Kidney epithelial cell (primary cell): ENCODE measurements at regions not wholly inside any gene's neighbourhood (a gene's known extent, or its start where the extent isn't known, plus 50 kb on each side); places are given as distances from the start of the nearest gene placed in this dataset.
A peak's percentile ranks its signal among the peaks of the same experiment; 100 is the strongest.

ENCODE experiments used
- DNase-seq: peaks from one replicate; pipeline ENCODE4 v3.0.0-alpha.2; 2010; ENCODE audit warnings: low read depth
- H3K27me3 ChIP-seq: 2 replicates; pipeline ENCODE4 v1.6.0; 2011; ENCODE audit warnings: low read length; ENCODE audit not compliant: control insufficient read depth, insufficient read depth
- H3K36me3 ChIP-seq: 2 replicates; pipeline ENCODE4 v1.5.1; 2011; ENCODE audit warnings: low read length; ENCODE audit not compliant: control insufficient read depth, insufficient read depth
- H3K4me3 ChIP-seq: 2 replicates; pipeline ENCODE4 v1.5.1; 2011; ENCODE audit warnings: low read depth, mild to moderate bottlenecking, control low read depth, low read length
- CTCF ChIP-seq: IDR thresholded peaks from 2 replicates; pipeline ENCODE4 v1.5.1; 2011; ENCODE audit warnings: mild to moderate bottlenecking, moderate library complexity, low read length, control low read depth, inconsistent platforms; ENCODE audit not compliant: insufficient read depth, poor library complexity, severe bottlenecking

DNA sequence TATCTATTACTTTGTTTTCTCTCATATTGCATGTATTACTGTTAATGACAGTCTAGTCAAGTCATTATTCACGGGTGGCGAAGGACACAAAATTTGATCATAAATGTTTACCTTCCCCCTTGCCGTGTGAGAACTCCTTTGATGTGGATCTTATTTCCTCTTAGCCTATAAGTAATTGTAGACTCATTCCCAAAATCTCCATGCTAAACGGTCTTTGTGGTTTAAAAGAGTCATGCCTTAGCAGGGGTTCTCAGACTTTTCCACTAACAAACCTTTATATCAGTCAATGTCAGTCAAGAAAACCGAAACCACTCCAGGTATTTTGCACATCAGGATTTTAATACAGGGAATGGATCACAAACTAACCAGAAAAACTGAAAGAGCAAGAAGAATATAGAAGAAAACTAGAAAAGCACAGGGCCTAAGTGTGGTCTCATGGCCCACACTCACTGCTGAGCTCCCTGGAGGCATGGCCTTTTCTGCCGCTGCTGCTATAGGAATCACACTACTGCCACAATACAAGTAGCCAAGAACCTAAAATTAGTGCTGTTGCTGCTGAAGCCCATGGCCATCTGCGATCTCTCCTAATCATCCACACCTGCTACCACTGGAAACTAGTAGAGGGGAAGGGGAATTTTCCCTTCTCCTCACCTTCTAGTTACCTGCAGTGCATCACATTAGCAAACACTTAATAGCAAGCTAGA lies 186.0 kb upstream of the POU3F2 start:
- TF ChIP-seq CTCF = no peak
- no peak for DNase-seq
- H3K36me3 ChIP-seq = no peaks in the 10 kb centered on the region
- H3K27me3 ChIP-seq = no peaks in the 10 kb centered on the region
- H3K4me3 ChIP-seq = no peak overlapping the region

- H3K36me3 ChIP-seq = no peaks in the 10 kb centered on the region
- no peak for TF ChIP-seq CTCF
- H3K4me3 ChIP-seq = no peak overlapping the region
- DNase-seq = no peak
- no peaks in the 10 kb centered on the region for H3K27me3 ChIP-seq
Observed at GRCh38 chr6:98650941-98651340, 183.4 kb upstream of the POU3F2 start.

DNA sequence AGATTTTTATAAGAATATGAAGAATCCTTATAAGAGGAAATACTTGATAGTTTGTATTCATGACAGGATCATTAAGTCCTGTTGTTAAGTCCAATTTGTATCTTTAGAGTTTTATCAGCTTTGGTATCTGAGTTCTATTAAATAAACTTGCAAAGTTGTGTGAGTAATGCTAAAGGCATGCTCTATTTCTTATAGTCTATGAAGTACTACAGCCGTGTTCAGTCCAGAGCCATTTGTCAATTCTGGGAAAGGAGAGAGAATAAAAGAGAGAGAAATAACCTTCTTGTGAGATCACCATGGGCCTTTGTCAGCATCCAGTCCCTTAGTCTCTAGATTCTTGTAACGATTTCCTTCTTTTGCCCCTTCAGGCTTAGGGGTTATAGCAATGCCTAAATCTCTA lies 181.2 kb upstream of the POU3F2 start:
- no peak for DNase-seq
- Histone ChIP-seq H3K27me3 (no peaks in the 10 kb centered on the region), H3K36me3 (no peaks in the 10 kb centered on the region), H3K4me3 (no peak overlapping the region)
- no peak for TF ChIP-seq CTCF

DNA sequence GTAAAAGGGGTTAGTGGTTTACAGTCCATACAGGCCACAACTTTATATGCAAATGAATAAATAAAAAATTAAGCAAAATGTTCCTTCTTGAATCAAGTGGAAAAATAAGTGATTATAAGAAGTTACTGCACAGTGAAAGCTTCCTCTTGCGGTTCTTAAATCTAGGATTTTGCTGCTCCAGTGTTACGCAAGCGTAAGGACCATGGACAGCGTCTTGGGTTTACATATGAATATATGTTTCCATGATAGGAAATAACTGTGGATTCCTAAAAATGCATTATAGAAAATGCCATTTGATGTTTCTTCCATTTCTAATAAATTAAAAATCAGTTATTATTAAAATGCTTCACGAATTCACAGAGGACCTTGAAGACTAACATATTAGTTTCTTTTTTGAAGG lies 176.6 kb upstream of the POU3F2 start:
- H3K36me3 ChIP-seq = no peaks in the 10 kb centered on the region
- DNase-seq = peak; percentile 2
- TF ChIP-seq CTCF = no peak
- H3K4me3 ChIP-seq = no peak overlapping the region
- H3K27me3 ChIP-seq = no peaks in the 10 kb centered on the region

DNA sequence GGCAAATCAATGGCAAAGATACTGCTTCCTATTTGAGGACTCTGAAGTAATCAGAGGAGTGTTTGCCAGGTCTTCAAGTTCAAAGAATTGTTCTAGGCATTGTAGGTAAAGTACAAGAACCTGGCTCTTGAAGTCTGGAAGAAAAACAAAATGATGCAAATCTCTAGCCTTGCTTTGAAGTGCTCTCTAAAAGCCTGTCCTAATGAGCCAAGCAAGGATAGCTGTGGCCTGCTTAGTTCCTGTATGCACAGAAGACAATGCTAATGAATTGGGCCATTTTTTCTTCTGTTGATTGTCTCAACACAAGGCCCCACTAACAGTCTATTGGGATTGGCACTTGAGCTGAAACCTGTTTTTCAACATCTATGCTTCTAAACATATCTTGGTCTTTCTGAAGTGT lies 165.0 kb upstream of the POU3F2 start:
- Histone ChIP-seq H3K36me3 (no peaks in the 10 kb centered on the region), H3K4me3 (no peak overlapping the region), H3K27me3 (no peaks in the 10 kb centered on the region)
- no peak for TF ChIP-seq CTCF
- no peak for DNase-seq
